Left renal pelvis (tissue), 4 donors: ENCODE measurements at regions not wholly inside any gene's neighbourhood (a gene's known extent, or its start where the extent isn't known, plus 50 kb on each side); places are given as distances from the start of the nearest gene placed in this dataset.

Source experiments
- DNase-seq, 4 donors: peaks; one replicate each; pipeline ENCODE4 v3.0.0-alpha.2; 2013; ENCODE audit warnings: low read depth in 4 of 4, low spot score in 3 of 4

DNA sequence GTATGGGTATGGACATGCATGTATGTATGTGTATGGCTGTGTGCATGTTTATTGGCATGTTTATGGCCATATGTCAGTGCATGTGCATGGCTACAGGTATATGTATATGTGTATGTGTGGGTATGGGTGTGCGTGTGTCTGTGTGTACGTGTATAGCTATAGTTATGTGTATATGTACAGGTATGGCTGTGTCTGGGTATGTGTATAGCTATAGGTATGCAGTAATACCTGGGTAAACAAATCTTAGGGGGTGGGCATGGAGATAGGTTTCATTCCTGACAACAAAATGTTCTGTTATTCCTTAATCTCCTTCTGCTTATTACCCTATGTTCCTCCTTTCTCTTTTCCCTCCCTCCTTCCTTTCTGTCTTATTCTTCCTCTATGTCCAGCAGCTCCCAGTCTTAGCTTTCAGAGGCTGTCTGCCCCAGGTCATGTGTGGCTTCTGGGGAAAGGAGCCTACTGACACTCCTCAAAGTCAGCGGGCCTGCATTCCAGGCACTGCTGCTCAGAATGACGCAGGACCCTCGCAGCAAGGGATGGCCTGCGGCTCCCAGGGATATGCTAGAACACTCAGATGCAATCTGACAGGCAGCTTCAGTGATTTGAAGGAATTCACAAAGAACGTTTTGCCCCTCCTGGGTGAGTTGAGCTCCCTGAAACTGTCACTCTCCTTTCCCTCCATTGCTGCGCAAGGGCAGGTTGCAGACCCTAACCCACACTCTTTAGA, 139.3 kb upstream of the PHACTR1 start:
- DNase-seq = no peak

DNA sequence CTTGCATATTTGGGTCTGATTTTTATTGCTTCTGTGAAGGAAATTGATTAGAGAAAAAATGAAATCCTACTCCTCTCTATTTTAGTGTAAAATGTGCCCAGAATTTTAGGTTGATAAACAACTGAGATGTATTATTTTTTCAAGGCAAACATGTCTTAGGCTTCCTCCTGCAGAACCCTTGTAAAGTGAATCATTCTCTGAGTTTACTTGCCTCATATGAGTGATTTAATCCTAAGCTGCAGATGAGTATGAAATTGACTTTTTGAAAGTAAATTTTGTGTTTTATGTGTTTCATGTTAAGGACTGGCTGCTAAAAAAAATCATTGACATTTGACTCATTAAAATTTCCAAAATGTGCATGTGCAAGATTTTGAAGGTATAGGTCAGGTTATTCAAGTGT, 138.5 kb upstream of the PHACTR1 start:
- DNase-seq = no peak

DNA sequence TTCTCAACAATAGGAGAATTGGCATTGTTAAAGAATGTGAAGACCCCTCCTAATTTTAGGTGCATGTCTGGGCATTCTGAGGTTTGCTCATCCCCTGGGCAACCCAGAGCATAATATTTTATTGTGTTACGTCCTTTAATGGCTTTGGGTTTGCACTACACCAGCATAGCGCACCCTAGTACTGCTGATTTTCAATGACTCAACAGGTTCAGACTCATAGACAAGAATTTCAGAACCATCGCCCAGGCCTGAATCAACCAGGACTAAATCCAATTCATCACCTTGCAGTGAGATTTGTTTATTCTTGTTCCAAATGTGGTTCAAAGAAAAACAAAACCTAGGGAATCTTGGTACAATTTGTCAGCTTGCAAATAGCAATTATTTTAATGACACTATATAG, 137.8 kb upstream of the PHACTR1 start:
- DNase-seq = no peak

- DNase-seq = no peak
These were observed 136.3 kb upstream of the PHACTR1 start for GRCh38 chr6:12580290-12580689.

DNA sequence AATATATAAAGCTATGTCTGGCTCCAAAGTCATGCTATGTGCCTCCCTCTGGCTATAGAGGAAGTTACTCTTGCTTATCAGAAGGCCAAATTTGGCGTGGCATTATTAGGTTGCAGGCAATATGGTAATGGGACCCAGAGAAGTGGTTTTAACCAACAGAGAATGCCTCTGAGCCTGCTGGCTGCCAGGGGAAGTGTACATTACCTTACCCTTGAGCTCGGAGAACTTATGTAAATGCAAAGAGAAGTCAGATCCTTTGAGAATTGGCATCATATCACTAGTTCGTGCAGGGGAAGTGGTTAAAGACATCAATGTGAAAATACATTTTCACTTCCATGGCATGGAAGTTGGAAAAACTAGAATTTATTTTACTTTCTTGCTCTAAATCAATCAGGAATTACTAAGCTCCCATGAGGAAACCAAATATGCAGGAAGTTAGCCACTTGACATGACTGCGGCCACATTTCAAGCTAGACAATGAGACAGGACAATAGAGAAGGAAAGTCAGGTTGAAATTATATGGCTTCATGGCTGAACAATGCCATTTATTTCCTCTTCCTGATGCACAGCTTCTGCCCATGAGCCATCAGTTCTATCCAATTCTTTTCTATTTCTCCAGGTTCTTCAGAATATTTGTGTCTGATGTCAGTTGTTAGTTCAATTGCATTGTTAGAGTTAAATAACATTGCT, 134.0 kb upstream of the PHACTR1 start:
- no peak for DNase-seq

DNA sequence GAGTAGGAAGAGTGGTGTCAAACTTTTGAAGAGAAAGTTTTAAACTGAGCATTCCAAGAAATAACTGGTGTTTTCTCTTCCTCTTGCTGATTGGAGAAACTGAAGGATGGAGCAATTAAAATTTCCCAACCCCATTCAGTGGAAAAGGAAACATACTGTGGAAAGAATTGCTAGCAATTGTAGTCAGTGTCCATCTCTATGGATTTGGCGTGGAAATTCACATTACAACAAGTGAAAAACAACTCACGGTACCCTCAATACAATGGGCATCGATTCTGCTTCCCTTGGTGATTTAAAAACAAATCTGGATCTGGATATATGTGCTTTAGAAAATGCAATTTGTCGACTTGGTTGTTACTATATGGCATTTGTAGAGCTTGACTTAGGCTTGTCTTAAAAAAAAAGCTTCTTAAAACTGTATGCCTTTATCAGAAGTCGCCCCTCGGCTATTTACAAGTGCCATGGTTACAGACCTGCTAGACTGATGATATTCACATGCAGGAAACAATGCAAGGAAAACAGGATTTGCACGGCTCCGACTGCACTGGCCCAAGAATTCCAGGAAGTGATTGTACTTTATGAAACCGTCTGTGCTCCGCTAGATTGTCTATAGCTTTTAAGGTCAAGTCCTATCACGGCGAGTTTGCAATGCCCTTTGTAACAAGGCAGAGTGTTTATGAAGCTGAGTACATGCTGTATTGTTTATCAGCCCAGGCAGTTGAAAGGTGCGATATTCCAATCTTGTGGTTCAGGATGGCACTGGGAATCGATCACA, 131.7 kb upstream of the PHACTR1 start:
- no peak for DNase-seq

GRCh38 chr6:12585497-12585958, 131.0 kb upstream of the PHACTR1 start:
- DNase-seq = no peak

DNA sequence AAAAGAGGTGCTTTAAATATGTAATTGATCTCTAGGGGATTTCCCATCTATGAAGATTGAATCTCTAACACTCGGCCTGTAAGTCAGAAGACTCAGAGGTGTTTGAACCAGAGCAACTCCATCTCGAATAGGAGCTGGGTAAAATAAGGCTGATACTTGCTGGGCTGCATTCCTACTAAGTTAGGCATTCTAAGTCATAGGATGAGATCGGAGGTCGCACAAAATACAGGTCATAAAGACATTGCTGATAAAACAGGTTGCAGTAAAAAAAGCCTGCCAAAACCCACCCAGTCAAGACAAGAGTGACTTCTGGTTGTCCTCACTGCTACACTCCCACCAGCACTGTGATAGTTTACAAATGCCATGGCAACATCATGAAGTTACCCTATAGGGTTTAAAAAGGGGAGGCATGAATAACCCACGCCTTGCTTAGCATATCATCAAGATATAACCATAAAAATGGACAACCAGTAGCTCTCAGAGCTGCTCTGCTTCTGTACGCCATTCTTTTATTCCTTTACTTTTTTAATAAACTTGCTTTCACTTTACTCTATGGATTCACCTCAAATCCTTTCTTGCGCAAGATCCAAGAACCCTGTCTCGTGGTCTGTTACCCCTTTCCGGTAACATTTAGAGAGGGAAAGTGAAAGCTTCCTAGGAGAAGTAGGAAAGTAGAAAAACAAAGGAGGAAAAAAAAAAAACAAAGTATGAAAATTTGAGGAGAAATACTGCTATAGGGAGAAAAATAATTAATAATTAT, 129.7 kb upstream of the PHACTR1 start:
- DNase-seq = no peak

- no peak for DNase-seq
These were observed 125.7 kb upstream of the PHACTR1 start for GRCh38 chr6:12590901-12591300.

DNA sequence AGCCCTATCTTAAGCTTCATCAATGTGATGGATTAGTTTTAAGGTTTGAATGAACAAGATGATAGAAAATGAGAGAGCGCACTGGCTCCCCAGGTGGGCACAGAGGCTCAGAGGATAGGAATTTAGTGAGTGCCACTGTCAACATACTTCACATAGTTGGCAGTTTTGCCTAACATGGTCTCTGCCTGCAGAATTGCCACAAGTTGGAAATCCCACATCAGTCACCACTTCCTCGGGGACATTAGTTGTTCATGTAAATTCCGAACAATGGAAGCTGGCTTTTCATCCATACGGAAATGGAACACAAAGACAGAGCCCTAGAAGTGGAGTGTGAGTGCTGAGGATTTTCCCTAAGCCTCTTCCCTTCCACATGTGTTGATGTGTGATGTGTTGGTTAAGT, 123.9 kb upstream of the PHACTR1 start:
- DNase-seq = no peak

DNA sequence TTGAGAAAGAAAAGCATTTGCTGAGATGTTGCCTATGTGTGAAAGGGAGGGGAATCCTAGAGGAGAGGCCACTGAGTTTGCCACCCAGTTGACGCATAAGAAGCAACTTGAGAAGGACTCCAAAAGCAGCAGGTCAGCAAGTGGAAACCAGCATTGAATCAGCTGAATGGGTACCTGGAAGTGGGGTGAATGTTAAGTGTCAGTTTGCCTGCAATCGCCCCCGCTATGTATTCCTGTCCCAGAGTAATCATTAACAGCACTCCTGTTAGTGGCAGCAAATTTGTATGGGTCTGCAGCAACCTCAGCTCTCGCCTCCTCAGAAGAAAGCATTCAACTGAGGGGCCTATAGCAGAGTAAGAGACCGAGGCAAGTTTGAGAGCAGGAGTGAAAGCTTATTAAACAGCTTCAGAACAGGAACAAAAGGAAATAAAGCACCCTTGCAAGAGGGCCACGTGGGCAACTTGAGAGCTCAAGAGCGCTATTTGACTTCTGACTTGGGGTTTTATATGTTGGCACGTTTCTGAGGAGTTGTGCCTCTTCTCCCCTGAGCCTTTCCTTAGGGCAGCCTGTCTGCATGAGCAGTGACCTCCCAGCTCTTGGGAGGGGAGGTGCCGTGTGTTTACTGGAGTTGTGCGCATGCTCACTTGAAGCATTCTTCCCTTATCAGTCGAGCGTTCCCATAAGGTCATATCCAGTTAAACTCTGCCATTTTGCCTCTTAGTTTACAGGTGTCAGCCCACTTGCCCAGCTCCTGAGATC, 122.6 kb upstream of the PHACTR1 start:
- no peak for DNase-seq

GRCh38 chr6:12594530-12594893, 122.1 kb upstream of the PHACTR1 start:
- DNase-seq = no peak

GRCh38 chr6:12595161-12595811, 121.3 kb upstream of the PHACTR1 start:
- DNase-seq = no peak

DNA sequence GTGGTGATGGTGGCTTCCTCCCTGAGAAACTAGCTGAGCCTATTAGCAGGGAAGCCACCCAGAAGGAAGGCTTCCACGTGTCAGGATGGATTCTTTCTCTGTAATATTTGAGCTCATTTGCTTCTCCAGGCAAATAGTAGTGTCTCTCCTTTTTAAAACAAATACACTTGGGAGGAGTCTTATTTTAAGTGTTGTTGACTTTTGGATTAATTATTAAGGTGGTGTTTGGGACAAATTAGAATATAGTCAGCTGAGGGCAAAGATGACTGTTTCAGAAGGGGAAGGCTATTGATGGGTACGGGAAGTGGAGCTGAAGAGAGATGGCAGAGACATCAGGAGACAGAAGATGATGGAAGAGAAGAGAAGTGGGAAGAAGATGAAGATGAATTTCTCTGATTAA, 119.8 kb upstream of the PHACTR1 start:
- no peak for DNase-seq

DNA sequence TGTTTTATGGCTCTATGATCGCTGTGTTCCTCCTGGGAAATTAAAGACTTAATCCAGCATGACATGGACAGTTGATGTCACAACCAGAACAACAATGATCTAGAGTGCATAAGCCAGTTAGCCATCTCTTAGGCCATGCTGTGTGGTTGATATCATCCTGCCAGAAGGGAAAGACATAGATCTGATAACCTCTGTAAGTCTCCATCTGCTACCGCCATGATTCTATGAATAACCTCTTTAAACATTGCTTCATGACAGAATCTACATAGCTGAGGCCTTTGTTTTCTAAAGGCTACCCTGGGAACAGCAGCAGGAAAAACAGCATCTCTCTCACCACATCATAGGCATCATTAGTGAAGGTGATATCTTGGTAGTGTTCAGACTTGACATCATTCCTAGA, 117.6 kb upstream of the PHACTR1 start:
- no peak for DNase-seq

- no peak for DNase-seq
These were observed 114.7 kb upstream of the PHACTR1 start for GRCh38 chr6:12601881-12602280.

- DNase-seq = no peak
These were observed 114.2 kb upstream of the PHACTR1 start for GRCh38 chr6:12602342-12602741.

- DNase-seq = no peak
These were observed 113.5 kb upstream of the PHACTR1 start for GRCh38 chr6:12602951-12603672.

- DNase-seq = no peak
These were observed 112.9 kb upstream of the PHACTR1 start for GRCh38 chr6:12603673-12604049.
